ENCODE measurements at regions not wholly inside any gene's neighbourhood (a gene's known extent, or its start where the extent isn't known, plus 50 kb on each side); places are given as distances from the start of the nearest gene placed in this dataset.

- Histone ChIP-seq H2AFZ (ENCODE audit: low read length) (no peak overlapping the region), H3K9me2 (replicated peaks; ENCODE audit: insufficient read depth, low read length) (no peaks in the 10 kb centered on the region), H3K27me3 (replicated peaks; ENCODE audit: insufficient read depth, low read length) (no peaks in the 10 kb centered on the region), H3K9me3 (replicated peaks; ENCODE audit: insufficient read depth, low read length) (no peaks in the 10 kb centered on the region), H3K36me3 (replicated peaks; ENCODE audit: insufficient read depth, low read length) (no peaks in the 10 kb centered on the region), H3F3A (ENCODE audit: insufficient read depth, low read length) (no peaks in the 10 kb centered on the region), H3K79me2 (ENCODE audit: low read length) (no peaks in the 10 kb centered on the region), H3K27ac (ENCODE audit: low read length) (no peak overlapping the region), H3K4me3 (ENCODE audit: low read length) (no peak overlapping the region), H3K4me1 (ENCODE audit: low read length) (no peaks in the 10 kb centered on the region), H3K4me2 (ENCODE audit: low read depth, low read length) (no peak overlapping the region), H4K20me1 (ENCODE audit: insufficient read depth, low read length) (no peaks in the 10 kb centered on the region), H3K9ac (ENCODE audit: low read length) (no peak overlapping the region)
- no peak for DNase-seq
- TF ChIP-seq, protein P1, sequence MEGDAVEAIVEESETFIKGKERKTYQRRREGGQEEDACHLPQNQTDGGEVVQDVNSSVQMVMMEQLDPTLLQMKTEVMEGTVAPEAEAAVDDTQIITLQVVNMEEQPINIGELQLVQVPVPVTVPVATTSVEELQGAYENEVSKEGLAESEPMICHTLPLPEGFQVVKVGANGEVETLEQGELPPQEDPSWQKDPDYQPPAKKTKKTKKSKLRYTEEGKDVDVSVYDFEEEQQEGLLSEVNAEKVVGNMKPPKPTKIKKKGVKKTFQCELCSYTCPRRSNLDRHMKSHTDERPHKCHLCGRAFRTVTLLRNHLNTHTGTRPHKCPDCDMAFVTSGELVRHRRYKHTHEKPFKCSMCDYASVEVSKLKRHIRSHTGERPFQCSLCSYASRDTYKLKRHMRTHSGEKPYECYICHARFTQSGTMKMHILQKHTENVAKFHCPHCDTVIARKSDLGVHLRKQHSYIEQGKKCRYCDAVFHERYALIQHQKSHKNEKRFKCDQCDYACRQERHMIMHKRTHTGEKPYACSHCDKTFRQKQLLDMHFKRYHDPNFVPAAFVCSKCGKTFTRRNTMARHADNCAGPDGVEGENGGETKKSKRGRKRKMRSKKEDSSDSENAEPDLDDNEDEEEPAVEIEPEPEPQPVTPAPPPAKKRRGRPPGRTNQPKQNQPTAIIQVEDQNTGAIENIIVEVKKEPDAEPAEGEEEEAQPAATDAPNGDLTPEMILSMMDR (IDR thresholded peaks at IDR 0.05; ENCODE audit: low read length) = no peak
- TF ChIP-seq EZH2phosphoT487 (IDR thresholded peaks at IDR 0.05; ENCODE audit: low read length) (no peak), EZH2 (optimal IDR thresholded peaks at IDR 0.05; ENCODE audit: low read depth, low read length) (no peak)
Measured at GRCh38 chr14:45705940-45706534, 453.0 kb upstream of the MIS18BP1 start.

DNA sequence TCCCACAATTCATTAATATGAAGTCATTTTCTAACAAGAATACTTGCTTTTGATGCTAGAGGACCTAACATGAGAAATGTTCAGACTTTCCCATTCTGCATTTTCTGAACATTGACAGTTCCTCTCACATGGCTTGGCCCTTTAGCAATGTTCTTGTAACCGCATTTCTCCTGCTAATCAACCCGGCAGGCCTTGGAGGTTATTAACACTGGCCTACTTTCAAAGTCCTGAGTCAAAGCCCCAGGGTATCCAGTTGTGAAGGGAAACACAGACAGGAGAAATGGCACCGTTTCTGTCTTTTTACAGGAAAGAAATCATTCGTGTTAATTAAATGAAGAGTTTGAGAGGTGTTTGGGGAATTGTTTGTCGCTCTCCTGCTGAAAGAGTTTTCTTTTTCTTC, 446.5 kb upstream of the MIS18BP1 start:
- no peaks in the 10 kb centered on the region for H3K27me3 ChIP-seq (replicated peaks; ENCODE audit: insufficient read depth, low read length)
- no peak overlapping the region for H3K9ac ChIP-seq (ENCODE audit: low read length)
- H3K9me3 ChIP-seq (replicated peaks; ENCODE audit: insufficient read depth, low read length) = no peaks in the 10 kb centered on the region
- no peaks in the 10 kb centered on the region for H3K9me2 ChIP-seq (replicated peaks; ENCODE audit: insufficient read depth, low read length)
- no peak overlapping the region for H3K4me3 ChIP-seq (ENCODE audit: low read length)
- no peak for TF ChIP-seq EZH2 (optimal IDR thresholded peaks at IDR 0.05; ENCODE audit: low read depth, low read length)
- TF ChIP-seq, protein P1 (IDR thresholded peaks at IDR 0.05; ENCODE audit: low read length) = no peak
- TF ChIP-seq EZH2phosphoT487 (IDR thresholded peaks at IDR 0.05; ENCODE audit: low read length) = no peak
- H3K4me1 ChIP-seq (ENCODE audit: low read length) = no peaks in the 10 kb centered on the region
- H3K79me2 ChIP-seq (ENCODE audit: low read length) = no peaks in the 10 kb centered on the region
- H2AFZ ChIP-seq (ENCODE audit: low read length) = no peak overlapping the region
- H4K20me1 ChIP-seq (ENCODE audit: insufficient read depth, low read length) = no peaks in the 10 kb centered on the region
- H3K36me3 ChIP-seq (replicated peaks; ENCODE audit: insufficient read depth, low read length) = no peaks in the 10 kb centered on the region
- no peaks in the 10 kb centered on the region for H3F3A ChIP-seq (ENCODE audit: insufficient read depth, low read length)
- no peak overlapping the region for H3K4me2 ChIP-seq (ENCODE audit: low read depth, low read length)
- H3K27ac ChIP-seq (ENCODE audit: low read length) = no peak overlapping the region
- DNase-seq = no peak

DNA sequence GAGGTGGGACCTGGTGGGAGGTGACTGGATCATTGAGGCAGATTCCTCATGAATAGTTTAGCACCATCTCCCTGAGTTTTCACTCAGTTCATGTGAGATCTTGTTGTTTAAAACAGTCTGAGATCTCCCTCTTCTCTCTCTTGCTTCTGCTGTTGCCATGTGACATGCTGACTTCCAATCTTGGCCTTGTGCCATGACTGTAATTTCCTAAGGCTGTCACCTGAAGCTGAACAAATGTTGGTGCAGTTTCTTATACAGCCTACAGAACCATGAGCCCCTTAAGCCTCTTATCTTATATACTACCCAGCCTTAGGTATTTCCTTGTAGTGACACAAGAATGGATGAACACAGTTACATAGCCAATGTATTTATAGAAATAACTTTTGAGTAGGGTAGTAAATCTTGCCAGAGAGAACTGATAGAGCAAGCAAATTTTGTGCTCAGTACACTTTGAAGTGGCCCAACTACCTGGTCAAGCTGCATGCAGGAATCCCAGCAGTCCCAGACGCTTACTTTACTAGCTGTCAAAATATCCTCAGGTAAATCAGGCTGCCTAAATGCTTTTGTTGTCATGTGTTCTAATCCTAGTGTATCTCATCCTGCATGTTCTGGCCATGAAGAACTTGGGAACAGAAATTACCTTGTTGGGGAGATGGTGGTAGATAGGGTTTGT, 445.6 kb upstream of the MIS18BP1 start:
- TF ChIP-seq, protein P1 (IDR thresholded peaks at IDR 0.05; ENCODE audit: low read length) = no peak
- TF ChIP-seq EZH2 (optimal IDR thresholded peaks at IDR 0.05; ENCODE audit: low read depth, low read length) (no peak), EZH2phosphoT487 (IDR thresholded peaks at IDR 0.05; ENCODE audit: low read length) (no peak)
- H3K27me3 ChIP-seq (replicated peaks; ENCODE audit: insufficient read depth, low read length) = no peaks in the 10 kb centered on the region
- H3K36me3 ChIP-seq (replicated peaks; ENCODE audit: insufficient read depth, low read length) = no peaks in the 10 kb centered on the region
- H4K20me1 ChIP-seq (ENCODE audit: insufficient read depth, low read length) = no peaks in the 10 kb centered on the region
- H3K4me2 ChIP-seq (ENCODE audit: low read depth, low read length) = no peak overlapping the region
- H3K4me1 ChIP-seq (ENCODE audit: low read length) = no peaks in the 10 kb centered on the region
- no peak overlapping the region for H3K4me3 ChIP-seq (ENCODE audit: low read length)
- H2AFZ ChIP-seq (ENCODE audit: low read length) = no peak overlapping the region
- DNase-seq = no peak
- H3K9me2 ChIP-seq (replicated peaks; ENCODE audit: insufficient read depth, low read length) = no peaks in the 10 kb centered on the region
- H3K27ac ChIP-seq (ENCODE audit: low read length) = no peak overlapping the region
- no peaks in the 10 kb centered on the region for H3K9me3 ChIP-seq (replicated peaks; ENCODE audit: insufficient read depth, low read length)
- H3K9ac ChIP-seq (ENCODE audit: low read length) = no peak overlapping the region
- H3K79me2 ChIP-seq (ENCODE audit: low read length) = no peaks in the 10 kb centered on the region
- no peaks in the 10 kb centered on the region for H3F3A ChIP-seq (ENCODE audit: insufficient read depth, low read length)

Measured in MM.1S (cell line).